HepG2 (cell line): ENCODE measurements at regions not wholly inside any gene's neighbourhood (a gene's known extent, or its start where the extent isn't known, plus 50 kb on each side); places are given as distances from the start of the nearest gene placed in this dataset.
"Not testable (repeated sequence)": the region's sequence is repeated elsewhere in the genome, so short reads cannot be mapped to it uniquely, and the experiment has no call there.

Experiments
- ATAC-seq: fragments of 200-7000 bp; cut with Tn5 transposase; 3 replicates; pipeline ENCODE4 v1.9.1; 2020; ENCODE audit warnings: mild to moderate bottlenecking, moderate library complexity
- BruUV-seq: library from RNA; stranded (reverse); fragments of 400-500 nt; replicated peaks from 2 replicates; lab custom pipeline; 2021; lab: Mats Ljungman, UMichigan
- CTCF ChIA-PET: fragments of 300-600 bp; formaldehyde crosslinking; extraction: SDS; loops from one replicate; lab custom pipeline; 2021; ENCODE audit warnings: low total read pairs, inconsistent platforms, low intra/inter-chr PET ratio; lab: Yijun Ruan, JAX
- POLR2A ChIA-PET: fragments of 350-600 bp; sonication (Branson Sonifier 250); formaldehyde crosslinking; loops from one replicate; lab custom pipeline; 2020; ENCODE audit warnings: antibody characterized with exemption, inconsistent platforms; lab: Yijun Ruan, JAX
- DNase-seq: peaks from one replicate; pipeline ENCODE4 v3.0.0-alpha.2; 2015; ENCODE audit warnings: low spot score
- FAIRE-seq: peaks from 3 replicates; lab custom pipeline; 2011; peaks lifted over from hg19 to GRCh38; lab: Jason Lieb, UNC
- H2AFZ ChIP-seq: one replicate; pipeline ENCODE4 v1.6.1; 2011; ENCODE audit warnings: low read length, inconsistent platforms
- H3K27ac ChIP-seq: fragments of 300-600 bp; 3 replicates; pipeline ENCODE4 v1.8.0; 2011; ENCODE audit warnings: mixed run types, mild to moderate bottlenecking, mixed read lengths, low read length, inconsistent platforms; ENCODE audit not compliant: insufficient read depth; ENCODE audit errors: extremely low read length
- H3K27me3 ChIP-seq, 2 experiments: fragments of 200-600 bp in 1 of 2; 2 replicates in 1 of 2; 3 replicates in 1 of 2; pipeline versions ENCODE4 v1.6.0 to v1.8.0; 2011; ENCODE audit warnings: low read length in 2 of 2, mild to moderate bottlenecking in 2 of 2, moderate library complexity in 2 of 2, inconsistent platforms in 1 of 2; ENCODE audit not compliant: insufficient read depth in 2 of 2, control insufficient read depth in 1 of 2
- H3K36me3 ChIP-seq, 2 experiments: fragments of 200-600 bp in 1 of 2; replicated peaks in 1 of 2; 2 replicates in 1 of 2; 3 replicates in 1 of 2; pipeline versions ENCODE4 v1.5.1 to v1.8.0; 2011; ENCODE audit warnings: low read length in 2 of 2, inconsistent platforms in 1 of 2; ENCODE audit not compliant: insufficient read depth in 2 of 2, control insufficient read depth in 1 of 2
- H3K4me1 ChIP-seq: 2 replicates; pipeline ENCODE4 v1.5.1; 2012; ENCODE audit warnings: low read length, inconsistent platforms; ENCODE audit not compliant: insufficient read depth
- H3K4me2 ChIP-seq: 2 replicates; pipeline ENCODE4 v1.6.0; 2011; ENCODE audit warnings: low read depth, low read length, inconsistent platforms
- H3K4me3 ChIP-seq, 3 experiments: fragments of 200-600 bp in 1 of 3; sonication (generic), shearing (Covaris generic) in 1 of 3; replicated peaks in 1 of 3; 2 replicates each; pipeline ENCODE4 v1.5.1; 2011 to 2016; ENCODE audit warnings: low read length in 3 of 3, inconsistent platforms in 2 of 3, low read depth in 2 of 3, mild to moderate bottlenecking in 2 of 3, control low read depth in 1 of 3, mixed read lengths in 1 of 3; ENCODE audit not compliant: insufficient read depth in 1 of 3
- H3K79me2 ChIP-seq: one replicate; pipeline ENCODE4 v1.6.1; 2011; ENCODE audit warnings: low read length, inconsistent platforms; ENCODE audit not compliant: insufficient read depth
- H3K9ac ChIP-seq: 2 replicates; pipeline ENCODE4 v1.6.0; 2011; ENCODE audit warnings: mild to moderate bottlenecking, low read depth, low read length, inconsistent platforms; ENCODE audit not compliant: insufficient read depth
- H3K9me3 ChIP-seq: 2 replicates; pipeline ENCODE4 v1.5.1; 2012; ENCODE audit warnings: mild to moderate bottlenecking, low read length
- H4K20me1 ChIP-seq: 2 replicates; pipeline ENCODE4 v1.6.0; 2011; ENCODE audit warnings: inconsistent platforms, mild to moderate bottlenecking, low read length, moderate library complexity; ENCODE audit not compliant: insufficient read depth
- KIAA2018 ChIP-seq: sonication (generic); formaldehyde crosslinking; IDR thresholded peaks from 2 replicates; pipeline ENCODE4 v1.5.0; 2020; ENCODE audit warnings: mild to moderate bottlenecking, missing genetic modification reagents, borderline replicate concordance
- WGBS: methylation state at CpG from one replicate; pipeline ENCODE4 v1.1.6; 2017; ENCODE audit warnings: low lambda C conversion rate; 5-methylcytosine and 5-hydroxymethylcytosine counted together
- in situ Hi-C: cut with HindIII; loops from 2 replicates; pipeline ENCODE4 v1.10.0; 2017; ENCODE audit warnings: low pct_unique_long_range_greater_than_20kb; ENCODE audit not compliant: extremely low pct_ligation_motif_present
- intact Hi-C: fragments of 100-400 bp; cut with micrococcal nuclease; formaldehyde crosslinking; loops from one replicate; pipeline ENCODE4 v1.10.0; 2022; ENCODE audit not compliant: unreplicated experiment

GRCh38 chr21:27891495-27891894 is 924.6 kb upstream of the ADAMTS5 start:
- 12% methylated on average over 4 of the region's 4 CpGs for WGBS
- H2AFZ ChIP-seq, H3K27ac ChIP-seq, POLR2A ChIA-PET, H3K9ac ChIP-seq, DNase-seq, H3K27me3 ChIP-seq, BruUV-seq, H3K4me3 ChIP-seq, in situ Hi-C loops, CTCF ChIA-PET, H3K79me2 ChIP-seq, H3K4me2 ChIP-seq, intact Hi-C loops, H4K20me1 ChIP-seq, H3K4me1 ChIP-seq, H3K36me3 ChIP-seq, FAIRE-seq, ATAC-seq: not testable (repeated sequence)
- peaks cover 39% of the 10 kb centered on the region for H3K9me3 ChIP-seq

- H3K4me3 ChIP-seq, H3K27ac ChIP-seq, H3K27me3 ChIP-seq, H3K36me3 ChIP-seq, H4K20me1 ChIP-seq, ATAC-seq, BruUV-seq, H2AFZ ChIP-seq, H3K4me1 ChIP-seq, intact Hi-C loops, CTCF ChIA-PET, in situ Hi-C loops, H3K79me2 ChIP-seq, DNase-seq, POLR2A ChIA-PET, FAIRE-seq, H3K4me2 ChIP-seq, H3K9ac ChIP-seq: not testable (repeated sequence)
- 0% methylated on average over 1 of the region's 1 CpG for WGBS
- H3K9me3 ChIP-seq, result peaks cover 47% of the 10 kb centered on the region
Observed at GRCh38 chr21:27887808-27888455, 921.0 kb upstream of the ADAMTS5 start.

- in situ Hi-C loops, result no loop called here
- H3K4me1 ChIP-seq, result no peaks in the 10 kb centered on the region
- DNase-seq, result no peak
- WGBS, result 80% methylated on average over 23 of the region's 31 CpGs
- no peak overlapping the region for H3K9ac ChIP-seq
- ATAC-seq, result no peak
- no peaks in the 10 kb centered on the region for H3K36me3 ChIP-seq
- ChIA-PET CTCF (no interaction called here), POLR2A (no interaction called here)
- BruUV-seq, result no TSS peak
- no peaks in the 10 kb centered on the region for H3K27me3 ChIP-seq
- no peak overlapping the region for H3K27ac ChIP-seq
- intact Hi-C loops, result no loop called here
- H3K9me3 ChIP-seq, result peaks cover 55% of the 10 kb centered on the region
- no peak overlapping the region for H3K4me2 ChIP-seq
- no peak overlapping the region for H3K4me3 ChIP-seq
- FAIRE-seq, result no peak
- no peaks in the 10 kb centered on the region for H3K79me2 ChIP-seq
- no peak overlapping the region for H2AFZ ChIP-seq
- H4K20me1 ChIP-seq, result no peaks in the 10 kb centered on the region
- TF ChIP-seq KIAA2018, result no peak
Observed at GRCh38 chr21:27885296-27885711, 918.4 kb upstream of the ADAMTS5 start.
